H1 (cell line): ENCODE measurements at regions not wholly inside any gene's neighbourhood (a gene's known extent, or its start where the extent isn't known, plus 50 kb on each side); places are given as distances from the start of the nearest gene placed in this dataset.

Source experiments
- CTCF ChIA-PET: fragments of 300-600 bp; sonication (Branson Sonifier 250); formaldehyde crosslinking; loops from one replicate; lab custom pipeline; 2021; ENCODE audit not compliant: partially characterized antibody; lab: Charles Lee
- POLR2A ChIA-PET: fragments of 300-600 bp; sonication (Branson Sonifier 250); formaldehyde crosslinking; loops from one replicate; lab custom pipeline; 2021; ENCODE audit warnings: inconsistent platforms; ENCODE audit not compliant: partially characterized antibody; lab: Charles Lee
- DNase-seq, 2 experiments: peaks; one replicate each; pipeline versions ENCODE4 v3.0.0 to v3.0.0-alpha.2; 2010 to 2022; ENCODE audit warnings: low spot score in 2 of 2, low read depth in 1 of 2, mixed read lengths in 1 of 2
- FAIRE-seq: peaks from 2 replicates; lab custom pipeline; 2011; peaks lifted over from hg19 to GRCh38; lab: Jason Lieb, UNC
- H2AFZ ChIP-seq: 2 replicates; pipeline ENCODE4 v1.8.1; 2012; ENCODE audit warnings: low read length, inconsistent platforms
- H2AK5ac ChIP-seq: 2 replicates; pipeline ENCODE4 v1.6.1; 2013; ENCODE audit warnings: low read depth, low read length
- H2BK120ac ChIP-seq: replicated peaks from 2 replicates; pipeline ENCODE3; 2013; ENCODE audit warnings: low read depth, low read length, inconsistent platforms
- H2BK12ac ChIP-seq: 2 replicates; pipeline ENCODE4 v1.6.1; 2013; ENCODE audit warnings: low read depth, low read length
- H2BK15ac ChIP-seq: 2 replicates; pipeline ENCODE4 v1.6.1; 2013; ENCODE audit warnings: low read length
- H2BK20ac ChIP-seq: 2 replicates; pipeline ENCODE4 v1.6.1; 2013; ENCODE audit warnings: low read length
- H2BK5ac ChIP-seq: 2 replicates; pipeline ENCODE4 v1.6.1; 2013; ENCODE audit warnings: low read depth, low read length
- H3K14ac ChIP-seq: 2 replicates; pipeline ENCODE4 v1.6.1; 2013; ENCODE audit warnings: inconsistent platforms; ENCODE audit not compliant: insufficient read length
- H3K18ac ChIP-seq: 2 replicates; pipeline ENCODE4 v1.6.1; 2013; ENCODE audit warnings: low read length; ENCODE audit errors: extremely low read depth
- H3K23ac ChIP-seq: 2 replicates; pipeline ENCODE4 v1.6.1; 2013; ENCODE audit warnings: inconsistent platforms; ENCODE audit not compliant: insufficient read length
- H3K23me2 ChIP-seq: 2 replicates; pipeline ENCODE4 v1.6.1; 2013; ENCODE audit warnings: low read depth, low read length
- H3K27ac ChIP-seq: 2 replicates; pipeline ENCODE4 v1.6.1; 2011; ENCODE audit warnings: low read depth, low read length, inconsistent platforms
- H3K27me3 ChIP-seq, 4 experiments: replicated peaks in 1 of 4; 1 replicate in 1 of 4; 2 replicates in 3 of 4; pipeline versions ENCODE4 v1.6.1 to v1.8.1; 2011 to 2013; ENCODE audit warnings: low read length in 3 of 4, mild to moderate bottlenecking in 3 of 4, inconsistent platforms in 2 of 4, mixed read lengths in 2 of 4, moderate library complexity in 1 of 4; ENCODE audit not compliant: control insufficient read depth in 3 of 4, insufficient read depth in 3 of 4; ENCODE audit errors: extremely low read depth in 1 of 4
- H3K36me3 ChIP-seq, 4 experiments: 2 replicates each; pipeline versions ENCODE4 v1.6.1 to v1.8.1; 2011 to 2013; ENCODE audit warnings: mild to moderate bottlenecking in 4 of 4, low read length in 3 of 4, moderate library complexity in 2 of 4, control low read depth in 1 of 4, inconsistent platforms in 1 of 4; ENCODE audit not compliant: insufficient read depth in 4 of 4, control insufficient read depth in 2 of 4
- H3K4ac ChIP-seq: replicated peaks from 2 replicates; pipeline ENCODE3; 2013; ENCODE audit warnings: low read length, low read depth, mixed read lengths, inconsistent platforms; ENCODE audit not compliant: insufficient read length
- H3K4me1 ChIP-seq, 4 experiments: replicated peaks in 1 of 4; 1 replicate in 1 of 4; 2 replicates in 3 of 4; pipeline versions ENCODE4 v1.6.1 to v1.8.1; 2011 to 2013; ENCODE audit warnings: low read length in 3 of 4, inconsistent platforms in 2 of 4, mixed read lengths in 1 of 4; ENCODE audit not compliant: insufficient read depth in 4 of 4, control insufficient read depth in 3 of 4
- H3K4me2 ChIP-seq, 2 experiments: 2 replicates each; pipeline versions ENCODE4 v1.6.1 to v1.8.1; 2011 to 2013; ENCODE audit warnings: low read depth in 2 of 2, low read length in 2 of 2, control low read depth in 1 of 2, inconsistent platforms in 1 of 2, mild to moderate bottlenecking in 1 of 2; ENCODE audit not compliant: insufficient read depth in 1 of 2
- H3K4me3 ChIP-seq, 4 experiments: fragments of 200-600, 300-600 bp in 1 of 4; sonication (generic), shearing (Covaris generic), sonication (Bioruptor Twin) in 1 of 4; 2 replicates each; pipeline versions ENCODE4 v1.5.1 to v1.8.1; 2011 to 2016; ENCODE audit warnings: low read length in 4 of 4, low read depth in 3 of 4, control low read depth in 2 of 4, inconsistent platforms in 2 of 4, mild to moderate bottlenecking in 2 of 4, mixed read lengths in 1 of 4, moderate library complexity in 1 of 4; ENCODE audit not compliant: insufficient read depth in 2 of 4; ENCODE audit errors: extremely low read depth in 1 of 4
- H3K56ac ChIP-seq: replicated peaks from 2 replicates; pipeline ENCODE3; 2013; ENCODE audit warnings: low read depth, mild to moderate bottlenecking, mixed read lengths, low read length, inconsistent platforms; ENCODE audit not compliant: insufficient read length
- H3K79me1 ChIP-seq: 2 replicates; pipeline ENCODE4 v1.6.1; 2013; ENCODE audit warnings: low read depth, low read length, control low read depth
- H3K79me2 ChIP-seq, 2 experiments: 2 replicates each; pipeline versions ENCODE4 v1.6.1 to v1.8.1; 2012 to 2013; ENCODE audit warnings: low read length in 2 of 2, mild to moderate bottlenecking in 2 of 2, inconsistent platforms in 1 of 2; ENCODE audit not compliant: insufficient read depth in 2 of 2, control insufficient read depth in 1 of 2
- H3K9ac ChIP-seq, 4 experiments: replicated peaks in 1 of 4; 1 replicate in 1 of 4; 2 replicates in 3 of 4; pipeline versions ENCODE4 v1.6.1 to v1.8.1; 2011 to 2013; ENCODE audit warnings: low read depth in 3 of 4, low read length in 3 of 4, control low read depth in 2 of 4, mild to moderate bottlenecking in 2 of 4, moderate library complexity in 2 of 4, inconsistent platforms in 1 of 4; ENCODE audit errors: extremely low read depth in 1 of 4
- H3K9me3 ChIP-seq, 2 experiments: 2 replicates each; pipeline versions ENCODE4 v1.6.1 to v1.8.1; 2012 to 2013; ENCODE audit warnings: mild to moderate bottlenecking in 2 of 2, moderate library complexity in 2 of 2, control low read depth in 1 of 2, inconsistent platforms in 1 of 2, low read depth in 1 of 2, low read length in 1 of 2, mixed read lengths in 1 of 2; ENCODE audit not compliant: insufficient read depth in 2 of 2
- H4K20me1 ChIP-seq, 2 experiments: replicated peaks in 1 of 2; 2 replicates each; pipeline versions ENCODE3 to v1.8.1; 2011 to 2013; ENCODE audit warnings: inconsistent platforms in 2 of 2, low read length in 2 of 2, mild to moderate bottlenecking in 1 of 2; ENCODE audit not compliant: insufficient read depth in 2 of 2, control insufficient read depth in 1 of 2
- H4K5ac ChIP-seq: 2 replicates; pipeline ENCODE4 v1.6.1; 2013; ENCODE audit warnings: low read length, low read depth, mixed read lengths, inconsistent platforms; ENCODE audit not compliant: insufficient read length
- H4K8ac ChIP-seq: 2 replicates; pipeline ENCODE4 v1.8.0; 2013; ENCODE audit warnings: mild to moderate bottlenecking, moderate library complexity, low read length, inconsistent platforms; ENCODE audit not compliant: insufficient read depth; ENCODE audit errors: extremely low read depth
- H4K91ac ChIP-seq: replicated peaks from 2 replicates; pipeline ENCODE3; 2013; ENCODE audit warnings: low read length, mixed read lengths, inconsistent platforms; ENCODE audit not compliant: insufficient read length
- ASH2L ChIP-seq: fragments of 200-600, 300-600 bp; sonication (generic); IDR thresholded peaks from one replicate; pipeline ENCODE4 v1.7.1; 2017; ENCODE audit warnings: low read length
- CTBP2 ChIP-seq: IDR thresholded peaks from 2 replicates; pipeline ENCODE4 v1.7.0; 2011; ENCODE audit warnings: borderline replicate concordance, mild to moderate bottlenecking, moderate library complexity, mixed read lengths, low read length; ENCODE audit not compliant: insufficient read depth, insufficient read length
- EZH2 ChIP-seq: fragments of 200-600 bp; sonication (generic); IDR thresholded peaks from 2 replicates; pipeline ENCODE4 v1.7.1; 2012; ENCODE audit warnings: low read depth, mild to moderate bottlenecking, moderate library complexity, low read length, inconsistent platforms; ENCODE audit not compliant: severe bottlenecking
- JUND ChIP-seq: IDR thresholded peaks from 2 replicates; pipeline ENCODE4 v1.6.1; 2011; ENCODE audit warnings: mild to moderate bottlenecking, improper control_type of control experiment, low read length
- KDM4A ChIP-seq: IDR thresholded peaks from one replicate; pipeline ENCODE4 v1.7.1; 2012; ENCODE audit warnings: low read depth, mild to moderate bottlenecking, moderate library complexity, low read length, inconsistent platforms; ENCODE audit not compliant: severe bottlenecking
- KDM5A ChIP-seq: fragments of 200-600 bp; IDR thresholded peaks from 2 replicates; pipeline ENCODE4 v1.7.1; 2012; ENCODE audit warnings: mild to moderate bottlenecking, low read length, inconsistent platforms, mixed read lengths
- POLR2AphosphoS5 ChIP-seq: IDR thresholded peaks from 2 replicates; pipeline ENCODE4 v1.6.1; 2011; ENCODE audit warnings: low read depth, low read length
- RBBP5 ChIP-seq: IDR thresholded peaks from 2 replicates; pipeline ENCODE4 v1.7.1; 2012; ENCODE audit warnings: low read depth, mild to moderate bottlenecking, inconsistent platforms, low read length, moderate library complexity, borderline replicate concordance
- RXRA ChIP-seq: IDR thresholded peaks from 2 replicates; pipeline ENCODE4 v1.6.1; 2011; ENCODE audit warnings: low read depth, mild to moderate bottlenecking, low read length, moderate library complexity; ENCODE audit not compliant: insufficient read depth
- SIX5 ChIP-seq: IDR thresholded peaks from 2 replicates; pipeline ENCODE4 v1.6.1; 2011; ENCODE audit warnings: mild to moderate bottlenecking, low read depth, low read length
- SP4 ChIP-seq: IDR thresholded peaks from 2 replicates; pipeline ENCODE4 v1.6.1; 2012; ENCODE audit warnings: low read length, inconsistent platforms
- TCF12 ChIP-seq: IDR thresholded peaks from 2 replicates; pipeline ENCODE4 v1.6.1; 2011; ENCODE audit warnings: low read depth, mild to moderate bottlenecking, low read length
- WGBS, 2 experiments: shearing (Covaris generic) in 1 of 2; methylation state at CpG; one replicate each; pipeline versions ENCODE4 v1.1.6 to v1.1.7; 2013 to 2015; ENCODE audit warnings: low lambda C conversion rate in 2 of 2, mixed read lengths in 2 of 2, inconsistent platforms in 1 of 2, low coverage in 1 of 2, missing lambda C conversion rate in 1 of 2; ENCODE audit not compliant: insufficient replicate concordance in 2 of 2, insufficient coverage in 1 of 2, insufficient read length in 1 of 2; ENCODE audit errors: extremely low coverage in 1 of 2, missing lambda C conversion rate in 1 of 2; 5-methylcytosine and 5-hydroxymethylcytosine counted together

DNA sequence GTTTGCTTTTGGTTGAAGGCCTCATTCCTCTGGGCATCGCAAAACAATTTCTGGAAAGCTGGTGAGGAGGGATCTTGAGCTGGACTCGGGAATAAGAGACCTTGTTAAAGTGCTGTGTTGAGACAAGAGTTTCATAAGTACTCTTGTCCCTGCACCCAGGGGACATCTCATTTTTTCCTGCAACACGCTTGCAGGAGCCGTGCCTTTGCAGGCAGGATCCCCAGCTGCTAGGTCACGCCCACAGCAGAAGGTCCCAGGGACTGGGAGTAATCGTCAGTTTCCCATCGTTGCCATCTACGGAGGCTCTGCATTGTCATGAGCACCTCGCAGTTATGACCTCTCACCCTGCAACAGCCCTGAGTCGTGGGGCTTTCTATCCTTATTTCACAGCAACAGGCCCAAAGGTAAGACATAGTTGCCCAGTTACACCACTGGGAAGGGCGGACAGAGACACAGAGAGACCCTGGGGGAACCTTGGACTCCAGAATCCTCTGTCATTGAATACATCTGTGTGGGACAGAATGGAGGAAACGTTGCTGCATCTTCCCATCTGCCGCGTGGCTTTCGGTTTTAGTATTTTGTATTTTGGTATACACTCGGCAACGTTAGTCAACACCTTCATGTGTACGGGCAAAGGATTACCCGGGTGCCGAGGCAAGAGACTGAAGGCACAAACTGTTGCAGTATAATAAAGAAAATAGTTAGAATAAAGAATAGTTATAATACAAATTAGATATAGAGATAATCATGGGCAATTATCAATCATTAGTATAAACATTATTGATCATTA, 60.4 kb upstream of the DMRTB1 start:
- 89% methylated on average over 20 of the region's 20 CpGs; no CpG with 5 or more reads in 1 of the 2 experiments for WGBS, 2 experiments
- H3K18ac ChIP-seq: peak overlapping the region; percentile 73
- H2BK15ac ChIP-seq: peak overlapping the region; percentile 8; the same call in 1 of the 2 replicates

More for the DNA sequence above, 60.4 kb upstream of the DMRTB1 start:
- Histone ChIP-seq H3K4me3 (no peak overlapping the region), H3K79me1 (no peaks in the 10 kb centered on the region), H4K20me1 (no peaks in the 10 kb centered on the region), H3K4me1 (peaks cover 3 to 15% (median 9%) of the 10 kb centered on the region in 4 experiments; a peak in 5 of 7 replicates), H2BK12ac (peak overlapping the region; percentile 69; the same call in 1 of the 2 replicates), H3K79me2 (no peaks in the 10 kb centered on the region), H3K4ac (no peak overlapping the region), H3K14ac (no peak overlapping the region), H3K27ac (no peak overlapping the region), H3K9ac (no peak overlapping the region), H3K23ac (no peak overlapping the region), H2BK5ac (peak overlapping the region; percentile 79; the same call in 1 of the 2 replicates), H3K4me2 (no peak overlapping the region), H4K8ac (0 out of 2 replicates have a peak overlapping the region, but pooled peaks have one; percentile 77), H3K23me2 (no peaks in the 10 kb centered on the region; the same call in 1 of the 2 replicates), H4K91ac (peak overlapping the region; percentile 82), H3K9me3 (no peaks in the 10 kb centered on the region), H2BK120ac (peak overlapping the region; percentile 68), H2AFZ (no peak overlapping the region), H3K56ac (no peak overlapping the region), H3K36me3 (no peaks in the 10 kb centered on the region; a peak in 1 of 8 replicates), H2BK20ac (peak overlapping the region; percentile 56), H2AK5ac (no peak overlapping the region), H4K5ac (no peak overlapping the region), H3K27me3 (peaks cover 0 to 4% (median under 1%) of the 10 kb centered on the region in 4 experiments; a peak in 2 of 7 replicates)
- CTCF ChIA-PET: interaction anchor here (0.8 to 1.5 kb wide), 8 partner anchors 11 to 77 kb away, joined by 3 to 6 read pairs (median 4); no protein-coding TSS in a partner anchor
- POLR2A ChIA-PET: interaction anchor here (1.4 kb wide), 1 partner anchor 31 kb away, joined by 4 read pairs; no protein-coding TSS in a partner anchor
- FAIRE-seq: no peak
- no peak for TF ChIP-seq SIX5
- no peak for TF ChIP-seq JUND
- no peak for TF ChIP-seq CTBP2
- TF ChIP-seq POLR2AphosphoS5: no peak
- no peak for TF ChIP-seq RXRA
- TF ChIP-seq RBBP5: no peak
- TF ChIP-seq KDM4A: no peak
- no peak for TF ChIP-seq EZH2
- TF ChIP-seq ASH2L: no peak
- no peak for TF ChIP-seq TCF12
- no peak for TF ChIP-seq KDM5A
- TF ChIP-seq SP4: no peak
- DNase-seq: no peak
